Limb (tissue), 2 donors: ENCODE measurements at regions not wholly inside any gene's neighbourhood (a gene's known extent, or its start where the extent isn't known, plus 50 kb on each side); places are given as distances from the start of the nearest gene placed in this dataset.
A peak's percentile ranks its signal among the peaks of the same experiment; 100 is the strongest.

Experiments used
- DNase-seq, 2 donors: peaks; one replicate each; pipeline ENCODE4 v3.0.0-alpha.2; 2016; ENCODE audit errors: extremely low spot score in 2 of 2

- no peak for DNase-seq
These were observed 975.9 kb downstream of the STIM2 start for GRCh38 chr4:27836523-27836922.

GRCh38 chr4:27843776-27844175, 983.1 kb downstream of the STIM2 start:
- no peak for DNase-seq

GRCh38 chr4:27844376-27844775, 983.7 kb downstream of the STIM2 start:
- peak in 1 of 2 donors; percentile 47 for DNase-seq

GRCh38 chr4:27846951-27847350, 986.3 kb downstream of the STIM2 start:
- DNase-seq = no peak

- DNase-seq = no peak
These were observed 1000.7 kb downstream of the STIM2 start for GRCh38 chr4:27861381-27861787.

- DNase-seq = no peak
These were observed 1001.2 kb downstream of the STIM2 start for GRCh38 chr4:27861802-27862201.

- DNase-seq = no peak
These were observed 1013.0 kb downstream of the STIM2 start for GRCh38 chr4:27873596-27873995.

GRCh38 chr4:27881705-27882104, 1021.1 kb downstream of the STIM2 start:
- no peak for DNase-seq

GRCh38 chr4:27886120-27886519, 1025.5 kb downstream of the STIM2 start:
- DNase-seq = no peak

- DNase-seq = no peak
These were observed 1027.0 kb downstream of the STIM2 start for GRCh38 chr4:27887646-27888045.

- DNase-seq = no peak
These were observed 1027.9 kb downstream of the STIM2 start for GRCh38 chr4:27888505-27888904.

- DNase-seq = no peak
These were observed 1034.3 kb downstream of the STIM2 start for GRCh38 chr4:27894951-27895350.

- no peak for DNase-seq
These were observed 1047.7 kb downstream of the STIM2 start for GRCh38 chr4:27908356-27908755.

- DNase-seq = no peak
These were observed 1049.6 kb downstream of the STIM2 start for GRCh38 chr4:27910227-27910626.

- DNase-seq = no peak
These were observed 1050.4 kb downstream of the STIM2 start for GRCh38 chr4:27911047-27911446.

- DNase-seq = no peak
These were observed 1053.1 kb downstream of the STIM2 start for GRCh38 chr4:27913738-27914137.

- no peak for DNase-seq
These were observed 1055.2 kb downstream of the STIM2 start for GRCh38 chr4:27915822-27916221.

GRCh38 chr4:27916452-27917184, 1056.0 kb downstream of the STIM2 start:
- no peak for DNase-seq

GRCh38 chr4:27917381-27917780, 1056.7 kb downstream of the STIM2 start:
- DNase-seq = no peak

- no peak for DNase-seq
These were observed 1060.6 kb downstream of the STIM2 start for GRCh38 chr4:27921231-27921630.

GRCh38 chr4:27928761-27929540, 1068.3 kb downstream of the STIM2 start:
- DNase-seq = no peak

GRCh38 chr4:27930291-27930690, 1069.7 kb downstream of the STIM2 start:
- no peak for DNase-seq

- no peak for DNase-seq
These were observed 1070.3 kb downstream of the STIM2 start for GRCh38 chr4:27930976-27931375.
